HG03280 (cell line): ENCODE measurements at regions not wholly inside any gene's neighbourhood (a gene's known extent, or its start where the extent isn't known, plus 50 kb on each side); places are given as distances from the start of the nearest gene placed in this dataset.
"Not testable (repeated sequence)": the region's sequence is repeated elsewhere in the genome, so short reads cannot be mapped to it uniquely, and the experiment has no call there.

Source experiments
- ATAC-seq: cut with Tn5 transposase; IDR thresholded peaks from one replicate; pipeline ENCODE4 v1.9.1; 2021; ENCODE audit warnings: mild to moderate bottlenecking, moderate library complexity; ENCODE audit not compliant: unreplicated experiment

GRCh38 chr4:174080361-174080760 lies 203.1 kb downstream of the FBXO8 start:
- ATAC-seq: no peak

GRCh38 chr4:174071595-174071994 lies 211.9 kb downstream of the FBXO8 start:
- ATAC-seq: no peak

GRCh38 chr4:174069848-174070330 lies 213.6 kb downstream of the FBXO8 start:
- no peak for ATAC-seq

DNA sequence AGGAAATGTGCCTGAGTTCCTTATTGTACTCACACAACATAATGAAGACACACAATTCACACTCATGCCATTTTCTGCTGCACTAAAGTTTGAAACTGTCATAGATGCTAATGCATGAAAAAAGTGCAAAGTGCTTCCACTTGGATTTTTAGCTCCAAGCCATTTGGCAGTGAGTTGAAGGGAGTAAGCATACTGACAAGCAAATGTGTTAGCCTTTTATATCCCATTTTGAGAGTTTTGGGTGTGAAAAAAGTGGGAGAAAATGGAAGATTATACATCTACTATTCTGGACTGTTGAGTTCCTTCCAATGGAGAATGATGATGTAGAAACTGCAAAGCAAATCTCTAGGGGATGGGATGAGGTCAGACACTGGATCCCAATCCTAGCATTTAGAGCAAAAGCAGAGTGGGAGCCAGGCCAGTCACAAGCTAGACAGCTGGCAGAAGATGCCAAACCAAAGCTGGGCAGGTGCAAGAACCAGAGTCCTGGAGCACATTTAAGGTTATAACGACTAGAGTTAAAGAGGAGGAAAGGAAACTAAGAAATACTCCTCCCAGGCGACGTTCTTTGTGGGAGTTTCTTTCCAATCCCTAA lies 216.8 kb downstream of the FBXO8 start:
- ATAC-seq: no peak

GRCh38 chr4:174062831-174063230 lies 220.6 kb downstream of the FBXO8 start:
- no peak for ATAC-seq

GRCh38 chr4:174061026-174061425 lies 222.4 kb downstream of the FBXO8 start:
- no peak for ATAC-seq

GRCh38 chr4:174058846-174059245 lies 224.6 kb downstream of the FBXO8 start:
- no peak for ATAC-seq

DNA sequence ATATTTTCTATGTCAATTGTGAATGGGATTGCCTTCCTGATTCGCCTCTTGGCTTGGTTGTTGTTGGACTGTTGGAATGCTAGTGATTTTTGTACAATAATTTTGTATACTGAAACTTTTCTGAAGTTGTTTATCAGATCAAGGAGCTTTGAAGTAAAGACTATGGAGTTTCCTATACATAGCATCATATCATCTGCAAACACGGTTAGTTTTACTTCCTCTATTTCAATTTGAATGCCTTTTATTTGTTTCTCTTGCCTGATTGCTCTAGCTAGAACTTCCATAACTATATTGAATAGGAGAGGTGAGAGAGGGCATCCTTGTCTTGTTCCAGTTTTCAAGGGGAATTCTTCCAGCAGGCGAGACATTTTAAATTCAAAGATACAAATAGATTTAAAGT lies 226.5 kb downstream of the FBXO8 start:
- no peak for ATAC-seq

DNA sequence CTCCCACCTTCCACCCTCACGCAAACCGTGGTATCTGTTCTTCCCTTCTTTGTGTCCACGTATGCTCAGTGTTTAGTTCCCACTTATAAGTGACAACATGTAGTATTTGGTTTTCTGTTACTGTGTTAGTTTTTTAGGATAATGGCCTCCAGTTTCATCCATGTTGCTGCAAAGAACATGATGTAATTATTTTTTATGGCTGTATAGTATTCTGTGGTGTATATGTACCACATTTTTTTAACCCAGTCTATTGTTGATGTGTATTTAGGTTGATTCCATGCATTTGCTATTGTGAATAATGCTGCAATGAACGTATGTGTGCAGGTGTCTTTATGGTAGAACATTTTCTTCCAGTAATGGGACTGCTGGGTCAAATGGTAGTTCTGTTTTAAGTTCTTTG lies 228.1 kb downstream of the FBXO8 start:
- ATAC-seq: no peak

DNA sequence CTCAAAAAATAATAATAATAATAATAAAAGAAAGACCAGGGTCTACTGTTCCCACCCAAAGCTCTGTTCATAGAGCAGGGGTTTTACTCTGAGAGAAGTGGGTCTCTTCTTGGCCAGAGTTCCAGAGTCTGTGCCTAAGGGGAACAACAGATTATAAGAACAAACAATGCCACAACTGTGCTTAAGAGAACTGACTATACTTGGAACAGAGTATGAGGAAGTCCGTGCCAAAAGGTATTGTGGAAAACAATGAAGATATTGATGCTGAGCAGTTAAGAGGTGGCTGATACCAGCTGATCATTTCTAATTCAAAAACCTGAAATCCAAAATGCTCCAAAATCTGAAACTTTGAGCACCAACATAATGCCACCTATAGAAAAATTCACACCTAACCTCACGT lies 229.6 kb downstream of the FBXO8 start:
- ATAC-seq: no peak

- ATAC-seq: no peak
Measured at GRCh38 chr4:174047363-174047762, 236.1 kb downstream of the FBXO8 start.

DNA sequence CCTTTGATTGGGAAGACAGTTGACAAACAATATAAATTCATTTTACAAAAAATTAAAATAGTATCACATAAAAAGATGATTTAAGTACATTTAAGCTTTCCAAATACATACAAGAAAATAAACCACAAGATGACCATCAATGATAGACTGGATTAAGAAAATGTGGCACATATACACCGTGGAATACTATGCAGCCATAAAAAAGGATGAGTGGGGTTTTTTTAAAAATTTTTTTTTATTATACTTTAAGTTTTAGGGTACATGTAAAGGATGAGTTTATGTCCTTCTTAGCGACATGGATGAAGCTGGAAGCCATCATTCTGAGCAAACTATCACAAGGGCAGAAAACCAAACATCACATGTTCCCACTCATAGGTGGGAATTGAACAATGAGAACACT lies 237.6 kb downstream of the FBXO8 start:
- not testable (repeated sequence) for ATAC-seq

DNA sequence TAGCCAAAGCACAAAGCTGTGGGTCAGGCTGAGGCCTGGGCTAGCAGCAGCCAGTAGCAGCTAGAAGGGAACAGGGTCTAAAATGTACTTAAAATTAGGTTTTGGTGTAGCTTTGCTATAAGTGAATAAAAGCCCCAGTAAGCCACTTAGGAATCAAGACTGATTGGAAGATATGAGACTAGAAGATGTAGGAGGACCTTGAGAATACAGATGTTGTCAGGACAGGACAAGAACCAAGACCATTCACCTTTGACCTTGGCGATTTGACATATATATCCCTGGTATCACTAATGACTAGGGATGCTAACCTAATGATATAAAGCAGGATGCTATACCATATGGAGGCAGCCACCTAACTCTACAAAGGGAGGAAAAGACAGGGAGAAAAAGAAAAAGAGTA lies 238.1 kb downstream of the FBXO8 start:
- ATAC-seq: no peak

DNA sequence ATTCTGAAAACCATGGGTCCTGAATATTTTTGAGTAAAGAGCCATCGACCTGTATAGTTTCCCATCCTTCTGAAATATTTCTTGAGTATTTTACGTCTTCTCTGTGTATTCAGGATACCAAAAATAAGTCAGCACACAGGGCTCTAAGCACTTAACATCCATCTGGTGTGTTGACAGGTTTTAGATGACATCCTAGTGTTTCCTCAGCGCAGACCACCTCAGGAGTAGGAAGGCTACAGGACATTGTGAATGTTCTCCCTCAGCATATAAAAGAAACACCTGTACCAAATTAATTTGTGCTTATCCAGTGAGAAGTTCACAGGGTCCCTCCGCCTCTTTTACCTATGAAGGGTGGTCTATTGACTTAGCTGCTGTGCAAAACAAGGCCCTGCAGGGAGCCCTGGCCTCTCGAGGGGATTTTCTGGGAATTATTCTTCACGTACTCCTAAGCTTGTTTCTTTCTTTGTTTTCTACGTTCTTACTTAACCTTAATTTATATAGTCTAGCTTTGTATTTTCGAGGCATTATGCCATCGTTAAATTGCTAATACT lies 241.8 kb downstream of the FBXO8 start:
- ATAC-seq: no peak

DNA sequence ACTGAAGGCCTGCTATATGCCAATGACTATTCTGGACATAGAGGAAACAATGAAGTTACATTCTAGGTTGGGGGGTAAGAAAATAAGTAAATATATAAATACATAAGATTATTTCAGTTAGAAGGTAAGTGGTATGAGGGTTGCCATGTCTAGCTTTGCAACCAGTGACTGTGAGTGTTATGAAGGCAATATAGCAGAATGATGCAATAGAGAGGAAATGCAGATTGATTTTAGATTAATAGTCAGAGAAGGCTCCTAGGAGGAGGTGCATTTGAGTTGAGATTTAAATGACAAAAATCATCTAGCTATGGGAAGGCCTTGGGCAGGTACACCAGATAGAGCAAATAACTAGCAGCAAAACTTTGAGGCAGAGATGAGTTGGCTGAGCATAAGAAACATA lies 243.2 kb downstream of the FBXO8 start:
- ATAC-seq: no peak

- ATAC-seq: no peak
Measured at GRCh38 chr4:174038481-174038880, 245.0 kb downstream of the FBXO8 start.

DNA sequence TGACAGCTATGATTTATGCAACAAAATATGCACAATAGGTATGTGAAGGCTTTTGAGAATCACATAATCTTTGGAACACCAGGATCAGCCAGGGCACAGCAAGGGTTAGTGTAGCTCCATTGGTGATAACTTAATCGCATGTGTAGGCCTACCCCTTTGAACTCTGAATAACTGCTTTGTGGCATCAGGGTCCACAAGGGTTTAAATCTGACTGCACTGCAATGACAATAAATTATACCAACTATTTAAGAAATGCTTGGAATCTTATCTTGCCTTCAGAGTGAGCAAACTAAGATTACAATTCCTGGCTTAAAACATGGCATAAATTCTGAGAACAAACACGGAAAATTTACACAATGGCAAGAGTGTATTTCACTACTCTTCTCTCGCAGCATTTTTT lies 245.8 kb downstream of the FBXO8 start:
- ATAC-seq: no peak

DNA sequence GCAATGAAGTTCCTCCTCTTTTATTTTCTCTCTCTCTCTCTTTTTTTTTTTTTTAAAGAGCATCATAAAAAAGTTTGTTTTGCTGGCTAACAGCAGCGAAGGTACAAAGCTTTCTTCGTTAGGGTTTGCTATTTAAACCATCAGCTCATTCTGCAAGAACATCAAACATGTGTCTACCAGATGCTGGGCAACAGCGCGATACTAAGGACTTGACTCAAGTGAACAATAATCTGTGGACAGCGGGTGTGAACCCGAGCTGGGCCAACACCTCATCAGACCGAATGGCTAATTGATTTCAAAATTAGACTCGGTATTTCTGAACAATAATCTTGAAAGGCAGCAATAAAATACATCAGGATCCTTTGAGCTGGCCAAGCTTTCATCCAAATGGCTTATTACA lies 246.4 kb downstream of the FBXO8 start:
- no peak for ATAC-seq

- ATAC-seq: no peak
Measured at GRCh38 chr4:174036576-174036975, 246.9 kb downstream of the FBXO8 start.

- no peak for ATAC-seq
Measured at GRCh38 chr4:174036111-174036510, 247.4 kb downstream of the FBXO8 start.

DNA sequence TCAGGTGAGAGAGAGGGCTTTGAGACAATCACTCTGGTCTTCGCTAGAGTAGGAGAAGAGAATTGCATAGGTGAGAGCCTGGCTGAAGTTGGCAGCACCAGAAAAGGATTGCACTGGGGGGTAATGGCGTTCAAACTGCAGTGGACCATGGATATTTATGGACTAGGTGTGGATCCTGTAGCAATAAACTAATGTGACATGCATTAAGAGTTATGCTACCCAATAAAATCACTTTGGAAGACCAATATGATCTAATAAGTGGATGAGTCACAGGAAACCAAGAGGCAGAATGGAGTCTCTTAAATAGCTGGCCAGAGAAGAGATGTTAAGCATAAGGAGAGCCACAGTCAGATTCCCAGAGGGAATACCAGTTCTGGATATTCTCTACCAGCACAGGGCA lies 259.8 kb downstream of the FBXO8 start:
- no peak for ATAC-seq

GRCh38 chr4:174018236-174018635 lies 265.2 kb downstream of the FBXO8 start:
- no peak for ATAC-seq

GRCh38 chr4:174016251-174016650 lies 267.2 kb downstream of the FBXO8 start:
- no peak for ATAC-seq
